ENCODE measurements at regions not wholly inside any gene's neighbourhood (a gene's known extent, or its start where the extent isn't known, plus 50 kb on each side); places are given as distances from the start of the nearest gene placed in this dataset.

DNA sequence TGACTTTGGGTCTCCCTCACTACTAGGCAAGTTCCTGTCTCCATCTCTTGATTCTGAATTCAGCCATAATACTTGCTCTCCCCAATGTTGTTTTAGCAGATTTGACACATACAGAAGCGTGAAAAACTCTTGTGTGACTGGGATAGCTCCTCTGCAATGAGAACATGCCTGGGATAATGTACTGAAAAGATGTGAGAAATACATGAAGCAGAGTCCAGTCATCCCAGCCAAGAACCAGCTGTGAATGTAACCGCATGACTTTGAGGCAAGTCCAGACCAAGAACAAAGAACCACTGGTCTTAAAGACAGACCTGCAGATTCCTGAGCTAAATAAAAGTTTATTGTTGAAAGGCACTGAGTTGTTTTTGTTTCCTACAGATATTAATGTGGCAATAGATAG lies 135.0 kb downstream of the NMUR2 start:
- FAIRE-seq: no peak
- H3K27me3 ChIP-seq (ENCODE audit: control insufficient read depth, insufficient read depth, low read length): no peaks in the 10 kb centered on the region
- no peak overlapping the region for H3K27ac ChIP-seq (ENCODE audit: low read depth in 2 of 2, low read length in 2 of 2)
- TF ChIP-seq, protein P1, sequence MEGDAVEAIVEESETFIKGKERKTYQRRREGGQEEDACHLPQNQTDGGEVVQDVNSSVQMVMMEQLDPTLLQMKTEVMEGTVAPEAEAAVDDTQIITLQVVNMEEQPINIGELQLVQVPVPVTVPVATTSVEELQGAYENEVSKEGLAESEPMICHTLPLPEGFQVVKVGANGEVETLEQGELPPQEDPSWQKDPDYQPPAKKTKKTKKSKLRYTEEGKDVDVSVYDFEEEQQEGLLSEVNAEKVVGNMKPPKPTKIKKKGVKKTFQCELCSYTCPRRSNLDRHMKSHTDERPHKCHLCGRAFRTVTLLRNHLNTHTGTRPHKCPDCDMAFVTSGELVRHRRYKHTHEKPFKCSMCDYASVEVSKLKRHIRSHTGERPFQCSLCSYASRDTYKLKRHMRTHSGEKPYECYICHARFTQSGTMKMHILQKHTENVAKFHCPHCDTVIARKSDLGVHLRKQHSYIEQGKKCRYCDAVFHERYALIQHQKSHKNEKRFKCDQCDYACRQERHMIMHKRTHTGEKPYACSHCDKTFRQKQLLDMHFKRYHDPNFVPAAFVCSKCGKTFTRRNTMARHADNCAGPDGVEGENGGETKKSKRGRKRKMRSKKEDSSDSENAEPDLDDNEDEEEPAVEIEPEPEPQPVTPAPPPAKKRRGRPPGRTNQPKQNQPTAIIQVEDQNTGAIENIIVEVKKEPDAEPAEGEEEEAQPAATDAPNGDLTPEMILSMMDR (IDR thresholded peaks at IDR 0.05; ENCODE audit: borderline replicate concordance, extremely low read depth, insufficient read depth): no peak
- intact Hi-C loops (cut with DNase I): no loop called here
- no peak overlapping the region for H3K4me3 ChIP-seq (ENCODE audit: low read length in 3 of 3)
- H3K36me3 ChIP-seq (ENCODE audit: control insufficient read depth in 2 of 3, insufficient read depth in 3 of 3, low read length in 3 of 3): no peaks in the 10 kb centered on the region
- no peaks in the 10 kb centered on the region for H3K4me1 ChIP-seq (ENCODE audit: control insufficient read depth in 2 of 3, insufficient read depth in 2 of 3, low read depth in 1 of 3, low read length in 3 of 3)
- no peaks in the 10 kb centered on the region for H3K9me3 ChIP-seq (ENCODE audit: control insufficient read depth in 2 of 3, insufficient read depth in 1 of 3, low read length in 3 of 3)
- DNase-seq: no peak
- H3K9ac ChIP-seq (ENCODE audit: low read length in 3 of 3): no peak overlapping the region

DNA sequence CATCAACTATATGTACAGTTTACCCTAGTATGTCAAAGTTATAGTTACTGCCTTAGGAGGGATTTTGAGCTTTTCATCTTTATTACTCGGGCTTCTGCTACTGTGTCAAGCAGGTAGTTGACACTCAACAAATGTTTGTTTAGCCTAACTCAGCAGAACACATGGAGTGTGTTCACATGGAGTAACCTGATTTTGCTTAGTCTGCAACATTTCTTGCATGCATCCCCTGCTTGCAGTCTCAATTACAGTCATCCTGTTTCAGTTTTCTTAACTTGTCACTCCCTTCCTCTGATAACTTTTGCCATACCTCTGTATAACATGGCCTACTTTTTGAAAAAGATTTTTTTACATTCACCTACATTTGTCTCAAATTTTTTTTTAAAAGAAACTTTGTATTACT lies 135.5 kb downstream of the NMUR2 start:
- intact Hi-C loops (cut with DNase I): no loop called here
- no peak overlapping the region for H3K27ac ChIP-seq (ENCODE audit: low read depth in 2 of 2, low read length in 2 of 2)
- TF ChIP-seq, protein P1 (IDR thresholded peaks at IDR 0.05; ENCODE audit: borderline replicate concordance, extremely low read depth, insufficient read depth): no peak
- peak in 2 of 5 donors; percentile 17 to 20 for DNase-seq
- H3K4me3 ChIP-seq (ENCODE audit: low read length in 3 of 3): no peak overlapping the region
- no peak for FAIRE-seq
- H3K9me3 ChIP-seq (ENCODE audit: control insufficient read depth in 2 of 3, insufficient read depth in 1 of 3, low read length in 3 of 3): no peaks in the 10 kb centered on the region
- no peaks in the 10 kb centered on the region for H3K27me3 ChIP-seq (ENCODE audit: control insufficient read depth, insufficient read depth, low read length)
- H3K36me3 ChIP-seq (ENCODE audit: control insufficient read depth in 2 of 3, insufficient read depth in 3 of 3, low read length in 3 of 3): no peaks in the 10 kb centered on the region
- no peak overlapping the region for H3K9ac ChIP-seq (ENCODE audit: low read length in 3 of 3)
- H3K4me1 ChIP-seq (ENCODE audit: control insufficient read depth in 2 of 3, insufficient read depth in 2 of 3, low read depth in 1 of 3, low read length in 3 of 3): no peaks in the 10 kb centered on the region

DNA sequence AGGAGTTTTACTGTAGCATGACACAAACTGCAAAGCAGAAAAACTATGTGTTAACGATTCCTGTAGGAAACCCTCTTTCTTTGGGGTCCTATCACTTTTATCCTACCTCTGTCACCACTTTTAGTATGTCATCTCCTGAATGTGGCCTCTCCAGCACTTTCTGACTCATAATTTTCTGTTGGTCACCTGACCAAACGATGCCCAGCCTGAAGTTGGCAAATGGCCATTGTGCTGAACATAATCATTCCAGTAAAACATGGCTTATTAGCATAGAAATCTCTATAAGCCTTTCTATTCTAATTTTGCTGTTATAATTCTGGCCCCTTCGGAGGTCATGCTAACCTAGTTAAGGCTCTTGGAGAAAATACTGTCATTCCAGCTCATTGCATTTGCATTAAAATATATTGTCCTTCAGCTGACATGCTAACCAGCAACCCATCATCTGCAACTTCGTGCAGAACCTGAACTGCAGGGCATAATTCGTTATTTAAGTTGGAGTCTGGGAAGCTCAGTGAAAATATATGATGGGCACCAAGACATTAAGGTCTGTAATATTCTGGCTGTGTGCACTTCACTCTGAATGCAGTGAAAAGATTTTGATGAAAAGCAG lies 140.3 kb downstream of the NMUR2 start:
- Histone ChIP-seq H3K9ac (ENCODE audit: low read length in 3 of 3) (no peak overlapping the region), H3K36me3 (ENCODE audit: control insufficient read depth in 2 of 3, insufficient read depth in 3 of 3, low read length in 3 of 3) (no peaks in the 10 kb centered on the region), H3K27me3 (ENCODE audit: control insufficient read depth, insufficient read depth, low read length) (no peaks in the 10 kb centered on the region), H3K4me1 (ENCODE audit: control insufficient read depth in 2 of 3, insufficient read depth in 2 of 3, low read depth in 1 of 3, low read length in 3 of 3) (no peaks in the 10 kb centered on the region), H3K9me3 (ENCODE audit: control insufficient read depth in 2 of 3, insufficient read depth in 1 of 3, low read length in 3 of 3) (no peaks in the 10 kb centered on the region), H3K27ac (ENCODE audit: low read depth in 2 of 2, low read length in 2 of 2) (no peak overlapping the region), H3K4me3 (ENCODE audit: low read length in 3 of 3) (no peak overlapping the region)
- FAIRE-seq (no peak), DNase-seq (no peak)
- TF ChIP-seq, protein P1 (IDR thresholded peaks at IDR 0.05; ENCODE audit: borderline replicate concordance, extremely low read depth, insufficient read depth): no peak
- intact Hi-C loops (cut with DNase I): no loop called here

DNA sequence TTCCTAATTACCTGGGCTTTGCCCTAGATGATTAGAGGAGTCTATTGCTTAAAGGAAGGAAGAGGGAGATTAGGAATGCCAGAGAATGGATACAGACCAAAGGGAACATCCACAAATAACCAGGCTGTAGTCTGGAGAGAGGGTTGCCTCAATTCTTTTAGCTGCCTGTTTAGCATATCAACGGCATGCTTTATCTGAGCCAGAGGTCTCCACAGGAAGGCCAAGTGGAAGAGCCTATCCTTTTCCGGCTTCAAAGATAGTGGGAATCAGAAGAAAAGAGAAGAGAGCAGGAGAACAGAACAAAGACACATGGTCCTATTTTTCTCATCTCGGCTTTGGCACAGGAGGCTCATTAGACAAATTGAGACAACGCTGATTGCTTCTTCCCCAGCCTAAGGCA lies 142.4 kb downstream of the NMUR2 start:
- H3K36me3 ChIP-seq (ENCODE audit: control insufficient read depth in 2 of 3, insufficient read depth in 3 of 3, low read length in 3 of 3): no peaks in the 10 kb centered on the region
- no peaks in the 10 kb centered on the region for H3K9me3 ChIP-seq (ENCODE audit: control insufficient read depth in 2 of 3, insufficient read depth in 1 of 3, low read length in 3 of 3)
- DNase-seq (no peak), FAIRE-seq (no peak)
- H3K27ac ChIP-seq (ENCODE audit: low read depth in 2 of 2, low read length in 2 of 2): no peak overlapping the region
- no peaks in the 10 kb centered on the region for H3K27me3 ChIP-seq (ENCODE audit: control insufficient read depth, insufficient read depth, low read length)
- no peak overlapping the region for H3K9ac ChIP-seq (ENCODE audit: low read length in 3 of 3)
- H3K4me3 ChIP-seq (ENCODE audit: low read length in 3 of 3): no peak overlapping the region
- intact Hi-C loops (cut with DNase I): no loop called here
- TF ChIP-seq, protein P1 (IDR thresholded peaks at IDR 0.05; ENCODE audit: borderline replicate concordance, extremely low read depth, insufficient read depth): no peak
- H3K4me1 ChIP-seq (ENCODE audit: control insufficient read depth in 2 of 3, insufficient read depth in 2 of 3, low read depth in 1 of 3, low read length in 3 of 3): no peaks in the 10 kb centered on the region
